IPS DF 4.7 (cell line): ENCODE measurements at regions not wholly inside any gene's neighbourhood (a gene's known extent, or its start where the extent isn't known, plus 50 kb on each side); places are given as distances from the start of the nearest gene placed in this dataset.

Source experiments
- DNase-seq: peaks from one replicate; pipeline ENCODE4 v3.0.0-alpha.2; 2013; ENCODE audit warnings: low spot score; ENCODE audit errors: extremely low read depth

DNA sequence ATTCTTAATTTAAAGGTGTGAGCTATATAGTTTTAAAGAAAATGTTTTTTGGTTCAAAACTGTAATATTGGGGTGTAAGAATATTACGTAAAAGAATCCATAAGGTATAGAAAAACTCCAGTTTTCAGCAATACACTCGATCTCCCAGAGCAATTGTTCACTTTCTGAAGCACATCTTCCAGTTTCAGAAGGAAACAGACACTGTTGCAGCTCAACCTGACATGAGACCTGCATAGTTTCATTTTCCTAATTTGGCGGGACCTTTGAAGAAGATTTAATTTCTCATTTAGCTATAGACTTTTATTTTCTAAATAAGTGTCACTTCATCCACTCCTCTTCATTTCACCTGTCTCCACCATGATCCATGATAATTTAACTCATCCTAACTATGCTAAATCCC is 281.5 kb downstream of the HTR1B start:
- no peak for DNase-seq

DNA sequence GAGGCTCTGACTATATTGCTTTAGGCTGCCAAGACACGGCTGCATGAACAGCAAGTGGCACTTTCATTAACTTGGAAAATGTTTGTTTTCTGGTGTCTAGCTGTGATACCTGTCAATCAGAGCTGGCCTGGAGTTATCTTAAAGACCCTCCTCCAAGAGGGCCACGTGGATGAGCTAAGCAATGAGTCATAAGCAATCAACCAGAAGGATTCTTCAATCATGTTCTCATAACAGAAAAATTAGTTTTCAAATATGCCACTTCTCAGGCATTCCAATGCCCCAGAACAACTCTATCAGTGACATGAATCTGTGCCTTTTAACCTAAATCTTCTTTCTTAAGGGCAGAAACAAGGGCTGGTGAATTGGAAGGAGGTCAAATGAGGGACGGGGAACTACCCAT is 283.0 kb downstream of the HTR1B start:
- no peak for DNase-seq

DNA sequence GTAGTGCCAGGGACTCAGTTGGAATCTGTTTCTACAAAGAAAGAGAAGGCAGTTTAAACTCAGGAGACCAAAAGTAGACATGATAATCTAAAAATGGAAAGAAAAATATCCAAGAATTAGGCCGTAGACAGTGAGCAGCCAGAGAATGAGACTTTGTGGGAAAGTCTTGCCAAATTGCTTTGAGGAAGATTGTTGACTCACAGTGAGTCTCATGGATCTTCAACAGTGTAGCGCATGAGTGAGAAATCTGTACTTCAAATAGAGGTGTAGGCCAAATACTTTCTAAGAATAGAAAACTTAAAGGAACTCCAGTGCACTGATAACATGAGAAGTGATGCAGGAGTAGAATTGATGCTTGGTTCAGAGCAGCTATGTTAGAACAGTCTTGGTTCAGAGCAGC is 284.5 kb downstream of the HTR1B start:
- no peak for DNase-seq

DNA sequence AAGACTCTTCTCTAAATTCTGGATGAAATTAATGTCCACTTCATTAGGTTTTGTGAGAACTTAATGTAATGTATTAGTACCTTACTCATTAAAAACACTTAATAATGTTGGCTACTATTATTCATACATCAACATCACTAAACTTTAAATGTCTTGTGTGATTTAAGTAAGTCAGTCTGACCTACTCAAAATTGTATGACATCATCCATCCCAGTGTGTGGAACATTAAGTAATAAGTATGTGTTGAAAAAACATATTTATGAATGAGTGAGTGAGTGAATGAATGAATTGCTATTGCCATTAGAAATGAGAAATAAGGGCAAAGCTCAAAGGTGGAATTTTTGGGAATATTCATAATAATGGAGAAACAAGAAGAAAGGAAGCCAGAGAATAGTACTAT is 285.8 kb downstream of the HTR1B start:
- no peak for DNase-seq

DNA sequence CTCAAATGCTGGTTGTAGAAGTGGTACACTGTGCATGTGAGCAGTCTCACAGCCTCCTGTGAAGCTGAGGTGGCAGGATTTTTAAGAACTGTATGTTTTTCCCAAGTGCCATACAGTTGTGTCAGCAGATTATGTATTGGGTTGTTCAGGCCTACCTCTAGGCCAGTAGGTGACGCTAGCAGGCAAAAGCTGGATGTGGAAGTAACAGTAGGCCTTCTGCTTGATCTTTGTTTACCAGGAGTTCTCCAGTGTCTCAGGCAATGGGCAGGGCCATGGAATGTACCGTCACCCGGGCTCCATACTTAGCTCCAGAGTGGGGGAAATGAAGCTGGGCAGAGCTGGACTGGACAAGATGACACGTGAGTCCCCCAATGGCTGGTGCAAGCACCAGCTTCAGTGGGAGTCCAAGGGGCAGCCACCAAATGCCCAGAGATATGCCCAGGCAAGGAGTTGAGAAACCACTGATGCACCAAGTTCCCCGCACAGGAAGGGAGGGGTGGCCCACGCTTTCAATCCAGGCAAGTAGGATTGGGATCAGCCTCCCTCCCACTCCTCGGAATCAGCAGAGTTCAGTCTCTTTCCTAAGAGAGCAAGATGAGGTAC is 289.7 kb downstream of the HTR1B start:
- peak; percentile 19 for DNase-seq

DNA sequence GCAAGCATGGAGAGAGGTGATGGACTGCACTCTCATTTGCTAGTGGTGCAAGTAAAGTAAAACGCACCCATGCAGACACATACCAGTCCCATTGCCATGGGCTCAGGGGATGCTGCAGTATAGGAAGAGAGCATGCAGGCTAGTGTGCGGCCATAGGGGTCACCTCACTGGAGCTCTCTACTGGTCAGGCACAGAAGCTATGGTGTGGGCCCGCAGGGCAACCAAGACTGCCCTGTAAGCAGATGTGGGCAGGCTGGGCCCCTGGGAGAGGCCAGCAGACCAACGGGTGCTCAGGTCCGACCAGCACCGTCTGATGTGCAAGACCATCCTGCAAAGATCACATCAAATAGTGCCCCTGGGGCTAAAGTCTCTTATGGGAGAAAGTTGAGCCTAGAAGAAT is 290.7 kb downstream of the HTR1B start:
- no peak for DNase-seq

DNA sequence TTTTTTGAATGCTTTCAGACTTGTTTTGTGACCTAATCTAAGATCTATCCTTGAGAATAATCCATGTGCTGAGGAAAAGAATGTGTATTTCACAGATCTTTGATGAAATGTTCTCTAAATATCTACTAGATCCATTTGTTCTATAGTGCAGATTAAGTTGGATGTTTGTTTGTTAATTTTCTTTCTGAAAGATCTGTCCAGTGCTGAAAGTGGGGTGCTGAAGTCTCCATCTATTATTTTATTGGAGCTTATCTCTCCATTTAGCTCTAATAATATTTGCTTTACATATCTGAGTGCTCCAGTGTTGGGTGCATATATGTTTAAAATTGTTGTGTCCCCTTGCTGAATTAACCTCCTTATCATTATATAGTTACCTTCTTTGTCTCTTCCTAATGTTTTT is 303.6 kb downstream of the HTR1B start:
- DNase-seq = no peak

DNA sequence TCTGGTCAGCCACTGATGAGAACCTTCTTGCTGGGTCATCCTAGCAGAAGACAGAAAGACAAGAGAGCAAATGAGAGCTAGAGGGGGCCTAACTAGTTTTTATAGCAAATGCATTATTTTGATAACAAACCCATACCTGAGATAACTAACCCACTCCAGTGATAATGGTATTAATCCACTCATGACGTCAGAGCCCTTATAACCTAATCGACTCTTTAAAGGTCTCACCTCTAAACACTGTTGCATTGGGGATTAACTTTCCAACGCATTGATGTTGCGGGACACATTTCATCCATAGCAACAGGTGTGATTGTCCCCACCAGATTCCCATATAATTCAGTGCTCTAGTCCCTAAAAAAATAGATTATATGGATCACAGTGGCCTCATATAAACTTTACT is 312.1 kb downstream of the HTR1B start:
- DNase-seq = no peak

DNA sequence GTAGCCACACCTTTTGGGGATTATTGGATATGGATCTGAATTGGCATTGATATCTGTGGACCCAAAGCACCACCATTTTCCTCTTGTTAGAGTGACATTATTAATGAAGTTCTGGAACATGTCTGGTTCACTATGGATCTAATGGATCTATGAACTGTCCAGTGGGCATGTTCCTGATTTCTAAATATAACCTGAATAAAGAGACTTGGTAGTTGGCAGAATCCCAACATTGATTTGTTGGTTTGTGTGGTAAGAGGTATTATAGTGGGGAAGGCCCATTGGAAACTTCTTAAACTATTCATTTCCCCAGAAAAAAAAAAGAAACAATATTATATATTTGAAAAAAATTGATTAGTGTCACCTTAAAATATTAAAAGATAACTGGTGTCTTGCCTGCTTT is 312.6 kb downstream of the HTR1B start:
- no peak for DNase-seq

DNA sequence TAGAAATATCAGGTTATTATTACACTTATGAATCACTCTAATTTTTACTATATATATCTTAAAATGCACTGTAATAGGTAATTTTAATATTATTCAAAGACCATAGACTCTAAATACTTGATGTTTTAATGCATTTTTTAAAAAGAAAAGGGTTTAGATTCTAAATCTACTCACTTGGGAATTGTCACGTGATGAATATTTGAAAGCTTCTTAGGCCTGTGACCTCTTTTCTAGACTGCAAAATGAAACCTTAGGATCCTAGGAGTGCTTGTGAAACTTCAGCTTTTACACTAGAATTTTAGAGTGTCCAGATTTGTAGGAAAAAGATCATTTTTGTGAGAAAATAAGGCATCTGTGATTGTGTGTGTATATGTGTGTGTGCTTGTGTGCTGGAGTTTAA is 318.0 kb downstream of the HTR1B start:
- DNase-seq = no peak

DNA sequence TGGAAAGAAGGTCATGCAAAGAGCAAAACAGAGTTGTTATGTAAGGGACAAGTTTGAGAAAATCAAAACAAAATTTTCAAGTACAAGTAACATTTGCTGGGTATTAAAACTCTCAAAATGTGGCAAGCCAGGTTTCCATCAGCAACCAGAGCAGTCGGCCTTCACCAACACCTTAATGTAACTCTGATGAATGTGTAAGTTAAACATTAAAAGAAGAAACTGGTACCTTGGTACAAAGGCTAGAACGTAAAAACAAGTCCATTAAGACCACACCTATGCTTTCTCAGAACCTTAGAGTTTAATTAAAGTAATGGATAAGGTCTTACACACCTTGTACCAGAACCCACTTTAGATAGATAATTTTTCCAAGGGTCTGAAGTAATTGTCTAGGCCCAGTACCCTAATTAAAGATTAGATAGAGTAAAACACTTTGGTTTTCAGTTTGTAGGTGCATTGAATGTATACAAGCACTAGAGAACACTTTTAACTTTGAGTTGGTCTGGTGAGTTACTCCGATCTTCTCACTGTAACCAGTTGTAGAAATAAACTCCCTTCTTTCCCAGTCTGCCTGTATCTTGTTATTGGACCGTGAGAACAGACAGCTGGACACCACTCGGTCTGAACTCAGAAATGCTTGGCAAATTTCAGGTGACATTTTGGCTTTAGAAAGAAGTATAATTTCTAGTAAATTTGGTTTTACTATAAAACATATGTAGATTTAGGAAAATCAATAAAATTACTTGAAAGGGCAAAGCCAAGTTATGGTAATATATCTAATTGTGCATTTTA is 319.4 kb downstream of the HTR1B start:
- DNase-seq = no peak

DNA sequence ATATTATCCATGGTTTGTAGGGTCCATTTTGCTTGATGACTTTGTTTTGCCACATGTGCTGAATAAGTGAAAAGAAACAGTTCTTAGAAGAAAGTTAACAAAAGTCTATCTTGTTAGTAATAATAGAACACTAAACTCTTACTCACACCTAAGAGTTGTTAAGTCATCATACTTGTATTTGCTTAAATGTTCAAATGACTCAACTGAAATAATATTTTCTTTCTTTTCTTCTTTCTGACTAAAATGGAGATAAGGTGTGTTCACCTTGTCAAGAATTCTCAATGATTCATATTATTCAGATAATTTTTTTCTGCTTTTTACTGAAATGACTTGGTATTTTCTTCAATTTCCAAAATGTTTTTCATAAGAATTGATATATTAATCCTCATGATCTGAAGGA is 327.2 kb downstream of the HTR1B start:
- no peak for DNase-seq

DNA sequence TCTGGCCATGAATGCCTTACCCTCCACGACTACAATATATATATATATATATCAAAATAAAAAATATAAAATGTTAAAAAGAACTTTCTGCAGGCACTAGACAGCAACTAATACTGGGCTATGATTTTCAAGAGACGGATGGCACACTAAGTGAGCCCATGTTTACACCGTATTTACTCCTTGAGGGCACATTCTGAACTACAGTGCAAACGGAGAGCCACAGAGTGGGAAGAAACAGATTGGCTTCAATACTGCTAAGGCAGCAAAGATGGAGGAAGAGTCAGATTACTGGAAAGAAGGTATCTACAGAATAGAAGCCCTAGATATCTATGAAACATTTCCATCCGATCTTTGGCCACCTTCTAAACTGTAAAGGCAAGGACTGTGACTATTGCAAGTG is 330.3 kb downstream of the HTR1B start:
- DNase-seq = no peak

DNA sequence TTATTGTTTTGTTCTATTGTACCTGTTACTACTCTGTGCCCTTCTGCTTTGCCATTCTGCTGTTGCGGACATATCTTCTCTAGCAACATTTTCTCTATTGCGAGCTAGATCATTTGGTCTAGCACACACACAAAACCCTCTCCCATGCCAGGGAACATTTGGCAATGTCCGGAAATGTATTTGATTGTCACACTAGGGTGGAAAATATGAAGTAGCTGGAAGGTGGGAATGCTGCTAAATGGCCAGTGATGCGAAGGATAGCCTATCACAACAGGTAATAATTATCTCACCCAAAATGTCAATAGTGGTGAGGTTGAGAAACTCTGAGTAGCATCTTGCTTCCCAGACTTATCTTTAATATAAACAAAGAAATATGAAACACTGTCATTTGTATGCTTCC is 331.9 kb downstream of the HTR1B start:
- no peak for DNase-seq

DNA sequence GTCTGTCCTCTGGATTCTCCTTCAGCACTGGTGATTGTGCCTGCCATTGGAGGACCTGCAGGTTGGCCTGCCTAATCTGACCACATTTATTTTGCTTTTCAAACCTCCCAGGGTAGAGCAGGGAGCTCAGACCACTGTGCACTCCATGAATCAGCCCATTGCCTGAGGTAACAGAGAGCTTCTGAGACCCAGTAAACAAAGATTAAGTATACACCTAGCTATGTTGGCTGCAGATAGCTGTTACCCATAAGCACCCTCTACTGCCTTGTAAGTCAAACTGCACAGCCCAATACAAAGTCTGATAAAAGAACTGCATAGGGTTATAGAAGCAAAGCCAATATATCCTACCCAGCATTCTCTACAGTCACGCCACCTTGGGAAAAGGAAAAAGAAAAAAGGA is 338.7 kb downstream of the HTR1B start:
- DNase-seq = no peak

DNA sequence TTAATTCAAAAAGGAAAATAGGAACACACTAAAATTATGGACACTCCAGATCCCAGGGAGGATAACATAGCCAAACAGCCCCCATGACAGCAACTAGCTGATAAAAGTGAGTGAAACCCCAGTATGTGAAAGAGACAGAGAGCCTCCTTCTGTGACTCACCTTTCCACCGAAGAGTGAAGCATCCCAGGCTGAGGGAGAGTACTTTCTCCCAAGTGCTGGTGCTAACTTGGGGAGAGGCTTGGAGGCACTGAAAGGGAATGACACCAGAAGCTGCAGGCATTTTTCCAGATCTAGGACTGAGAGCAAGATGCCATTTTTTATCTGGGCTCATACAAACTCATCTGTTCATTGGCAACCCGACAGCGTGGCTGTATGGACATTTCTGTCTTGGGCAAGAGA is 339.8 kb downstream of the HTR1B start:
- no peak for DNase-seq

DNA sequence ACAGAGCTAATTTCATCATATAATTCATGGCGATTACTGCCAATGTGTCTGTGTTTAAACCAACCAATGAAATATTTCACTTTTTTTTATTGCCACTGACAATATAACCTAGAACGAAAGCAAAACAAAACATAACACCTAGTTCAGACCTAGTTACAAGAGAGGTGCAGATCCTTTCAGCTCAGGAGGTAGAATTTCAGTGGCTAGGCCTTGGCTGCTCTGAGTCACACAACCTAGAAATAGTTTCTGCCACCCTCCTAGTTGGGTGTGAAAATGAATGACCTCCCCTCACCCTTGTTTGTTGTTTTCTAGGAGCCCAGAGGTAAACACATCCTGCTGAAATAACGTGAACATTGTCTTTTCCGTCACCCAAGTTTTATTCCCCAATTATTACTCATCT is 356.3 kb downstream of the HTR1B start:
- DNase-seq = no peak

DNA sequence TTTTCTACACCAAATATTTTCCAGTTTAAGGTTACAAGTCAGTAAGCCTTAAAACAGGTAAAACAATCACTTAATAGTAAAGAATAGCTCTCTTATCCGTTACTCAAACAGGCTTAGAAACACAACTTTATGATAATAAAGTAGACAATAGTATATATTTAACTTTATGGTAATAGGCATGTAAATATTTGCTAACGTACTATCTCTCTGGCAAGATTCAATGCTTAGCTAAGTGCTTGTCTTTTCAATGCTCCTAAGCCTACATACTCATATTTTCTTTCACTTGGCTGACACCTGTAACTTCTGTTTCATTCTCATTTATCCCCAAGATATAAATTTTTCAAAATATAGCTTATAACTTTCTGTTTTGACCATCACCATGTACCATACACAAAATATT is 358.2 kb downstream of the HTR1B start:
- DNase-seq = no peak

DNA sequence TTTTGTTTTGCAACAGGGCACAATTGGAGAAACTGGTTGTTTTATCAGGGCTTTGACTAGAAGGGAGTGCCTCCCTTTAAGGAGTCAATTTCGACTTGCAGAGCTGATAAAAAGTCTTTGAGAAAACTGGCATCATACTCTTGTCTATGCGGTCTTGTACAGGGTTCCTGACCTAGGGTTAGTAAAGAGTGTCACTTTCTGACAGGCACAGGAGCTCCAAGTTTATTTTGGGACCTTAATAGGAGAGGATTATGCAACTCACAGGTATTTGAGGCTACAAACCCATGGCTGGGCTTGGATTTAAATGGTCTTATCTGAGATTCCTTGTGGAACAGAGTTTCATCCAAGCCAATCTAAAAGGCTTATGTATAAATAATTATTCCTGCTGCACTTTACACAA is 365.4 kb downstream of the HTR1B start:
- no peak for DNase-seq

DNA sequence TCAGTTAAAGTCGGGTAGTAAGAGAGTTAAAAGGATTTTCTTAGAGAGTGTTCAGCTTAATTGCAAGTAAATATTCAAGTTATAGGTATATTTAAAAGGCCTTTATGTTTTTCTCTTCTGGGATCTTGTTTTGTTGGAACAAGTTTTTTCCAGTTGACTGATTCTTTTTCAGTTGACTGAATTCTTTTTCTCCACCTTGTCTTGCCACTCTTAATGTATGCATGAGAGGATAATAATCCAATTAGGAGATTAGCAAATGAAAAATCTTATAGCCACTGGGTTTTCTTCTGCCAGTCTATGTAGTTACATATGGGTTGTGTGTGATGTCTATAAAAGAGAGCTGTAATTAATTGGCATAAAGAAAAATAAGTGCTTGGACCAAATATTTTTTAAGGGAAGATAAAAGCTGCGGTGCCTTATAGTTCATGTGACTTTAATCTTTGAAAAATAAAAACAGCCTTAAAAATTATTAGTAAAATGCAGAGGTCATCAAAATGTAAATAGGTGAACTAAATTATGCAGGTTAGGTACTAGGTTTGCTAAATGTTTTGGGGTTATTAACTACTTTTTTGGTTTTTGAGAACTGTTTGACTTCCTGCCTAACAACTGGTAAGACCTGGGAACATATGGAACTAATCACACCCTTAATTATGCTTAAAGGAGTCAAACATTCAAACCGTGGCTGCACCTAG is 367.2 kb downstream of the HTR1B start:
- no peak for DNase-seq

DNA sequence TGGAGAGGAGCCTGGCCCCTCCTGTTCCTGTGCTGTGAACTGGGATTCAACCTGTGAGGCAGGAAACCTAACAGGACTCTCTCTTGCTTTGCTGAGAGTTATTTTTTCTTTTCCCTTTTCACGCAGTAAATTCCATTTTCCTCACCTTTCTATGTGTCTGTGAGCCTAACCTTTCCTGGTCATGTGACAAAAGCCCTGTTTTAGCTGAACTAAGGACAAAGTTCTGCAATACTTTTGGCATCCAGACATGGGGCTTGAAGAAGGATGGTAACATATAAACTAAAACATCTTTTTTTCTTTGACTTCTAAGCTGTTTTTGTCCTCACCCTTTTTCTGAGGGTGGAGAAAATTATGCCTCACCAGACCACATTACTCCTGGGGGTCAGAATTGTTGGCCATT is 368.5 kb downstream of the HTR1B start:
- no peak for DNase-seq

DNA sequence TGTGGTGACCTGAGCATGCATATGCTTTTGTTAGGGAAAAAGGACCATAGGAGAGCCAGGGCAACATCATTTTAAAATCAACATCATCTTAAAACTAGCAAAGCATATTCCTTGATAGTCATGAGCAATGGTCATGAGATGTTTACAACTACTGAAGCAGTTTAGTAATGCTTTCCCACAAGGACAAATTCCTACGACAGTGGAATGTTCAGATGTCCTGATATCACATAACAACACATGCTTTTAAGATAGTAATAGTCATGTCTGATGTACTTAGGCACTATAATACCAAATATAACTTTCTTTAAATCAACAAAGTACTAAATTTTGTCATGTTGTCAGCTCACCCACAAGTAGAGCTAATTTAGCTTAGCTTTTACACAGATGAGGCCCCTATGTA is 370.3 kb downstream of the HTR1B start:
- DNase-seq = no peak

DNA sequence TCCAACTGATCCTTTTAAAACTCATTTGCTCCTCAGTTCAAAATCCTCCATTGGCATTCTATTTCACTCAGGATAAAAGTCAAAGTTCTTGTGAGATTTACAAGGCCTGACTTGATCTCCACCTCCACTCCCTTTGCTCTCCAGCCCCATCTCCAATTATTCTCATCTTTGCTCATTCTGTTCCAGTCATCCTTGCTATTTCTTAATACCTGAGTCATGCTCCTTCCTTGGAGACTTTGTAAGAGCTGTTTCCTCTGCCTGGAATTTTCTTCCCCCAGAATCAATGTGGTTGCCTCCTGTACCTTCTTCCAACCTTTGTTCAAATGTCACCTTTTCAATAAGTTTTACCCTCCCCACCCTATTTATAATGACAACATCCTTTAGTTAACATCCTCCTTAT is 373.5 kb downstream of the HTR1B start:
- no peak for DNase-seq
